Suprapubic skin (tissue), 4 donors: ENCODE measurements at regions not wholly inside any gene's neighbourhood (a gene's known extent, or its start where the extent isn't known, plus 50 kb on each side); places are given as distances from the start of the nearest gene placed in this dataset.

ENCODE experiments used
- DNase-seq, 2 donors: peaks; one replicate each; pipeline ENCODE4 v3.0.0-alpha.2; 2019; ENCODE audit warnings: low spot score in 2 of 2
- H3K27ac ChIP-seq: fragments of 200-600 bp; sonication (generic); one replicate; pipeline ENCODE4 v1.5.1; 2019
- H3K27me3 ChIP-seq: fragments of 200-600 bp; sonication (generic); one replicate; pipeline ENCODE4 v1.5.1; 2019
- H3K36me3 ChIP-seq: fragments of 200-600 bp; sonication (generic); one replicate; pipeline ENCODE4 v1.5.1; 2019
- H3K4me1 ChIP-seq: fragments of 200-600 bp; sonication (generic); one replicate; pipeline ENCODE4 v1.5.1; 2019
- H3K4me3 ChIP-seq: fragments of 200-600 bp; sonication (generic); one replicate; pipeline ENCODE4 v1.5.1; 2019; ENCODE audit warnings: mild to moderate bottlenecking
- H3K9me3 ChIP-seq: fragments of 200-600 bp; sonication (generic); one replicate; pipeline ENCODE4 v1.5.1; 2019
- CTCF ChIP-seq, 2 donors: fragments of 200-600 bp in 1 of 2; fragments of 450-650 bp in 1 of 2; sonication (generic) in 1 of 2; IDR thresholded peaks; one replicate each; pipeline ENCODE4 v1.5.1; 2016 to 2019; ENCODE audit warnings: antibody characterized with exemption in 2 of 2, mild to moderate bottlenecking in 1 of 2, moderate library complexity in 1 of 2
- EP300 ChIP-seq: sonication (generic); formaldehyde crosslinking; IDR thresholded peaks from one replicate; pipeline ENCODE4 v1.6.1; 2017; ENCODE audit warnings: antibody characterized with exemption
- POLR2A ChIP-seq, 2 donors: fragments of 450-650 bp; IDR thresholded peaks; one replicate each; pipeline ENCODE4 v1.6.1; 2017; ENCODE audit warnings: antibody characterized with exemption in 2 of 2, mild to moderate bottlenecking in 2 of 2, moderate library complexity in 2 of 2
- POLR2AphosphoS5 ChIP-seq, 3 donors: sonication (generic); formaldehyde crosslinking; IDR thresholded peaks; one replicate each; pipeline ENCODE4 v1.6.1; 2017; ENCODE audit warnings: antibody characterized with exemption in 3 of 3
- whole genome bisulfite sequencing: methylation state at CpG from one replicate; pipeline ENCODE4 v1.1.5; 2018; 5-methylcytosine and 5-hydroxymethylcytosine counted together

DNA sequence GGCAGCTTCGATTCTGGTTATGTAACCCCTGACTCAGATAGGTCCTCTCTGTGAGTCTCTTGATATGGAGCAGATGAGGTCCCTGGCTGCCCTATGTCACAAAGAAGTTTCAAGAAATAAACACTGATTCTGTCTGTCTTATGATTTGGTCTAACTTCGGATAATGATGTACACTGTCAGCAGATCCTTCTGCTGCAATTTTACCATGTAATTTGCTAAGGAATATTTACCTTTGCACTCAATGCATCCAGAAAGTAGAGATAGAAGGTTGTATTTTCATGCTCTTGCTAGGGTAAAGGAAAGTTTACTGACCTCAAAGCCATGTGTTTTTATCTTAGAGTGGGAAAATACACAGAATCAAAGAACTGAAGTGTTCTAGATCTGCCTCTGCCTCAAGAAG lies 98.2 kb downstream of the KLF5 start:
- TF ChIP-seq POLR2AphosphoS5 (IDR thresholded peaks at IDR 0.05) (no peak), POLR2A (IDR thresholded peaks at IDR 0.05) (no peak), EP300 (no peak), CTCF (IDR thresholded peaks at IDR 0.05) (no peak)
- Histone ChIP-seq H3K4me3 (no peak overlapping the region), H3K27me3 (no peaks in the 10 kb centered on the region), H3K36me3 (no peaks in the 10 kb centered on the region), H3K27ac (no peak overlapping the region), H3K9me3 (peaks cover 7% of the 10 kb centered on the region), H3K4me1 (no peaks in the 10 kb centered on the region)
- DNase-seq, result no peak
- 72% methylated on average over 2 of the region's 2 CpGs for WGBS

DNA sequence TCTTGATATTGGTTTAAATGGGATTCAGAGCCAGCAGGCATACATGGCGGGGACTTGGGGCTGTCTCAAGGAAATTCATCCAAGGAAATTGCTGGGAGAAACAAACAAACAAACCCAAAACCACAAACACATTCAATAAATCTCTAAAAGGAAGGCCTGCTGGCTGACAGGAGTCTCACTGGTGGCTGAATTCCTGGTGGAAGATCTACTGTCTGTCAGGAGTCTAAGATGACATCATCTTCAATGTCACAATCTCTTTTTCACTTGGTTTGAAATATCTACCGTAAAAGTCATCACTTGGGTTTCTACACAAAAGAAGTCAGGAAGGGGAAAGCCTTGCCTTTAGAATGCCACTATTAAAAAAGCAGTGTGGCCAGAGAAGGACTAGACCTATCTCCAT lies 87.9 kb downstream of the KLF5 start:
- TF ChIP-seq POLR2AphosphoS5 (IDR thresholded peaks at IDR 0.05) (no peak), EP300 (no peak), CTCF (IDR thresholded peaks at IDR 0.05) (no peak), POLR2A (IDR thresholded peaks at IDR 0.05) (no peak)
- 74% methylated on average over 2 of the region's 2 CpGs for WGBS
- H3K4me3 ChIP-seq, result no peak overlapping the region

DNA sequence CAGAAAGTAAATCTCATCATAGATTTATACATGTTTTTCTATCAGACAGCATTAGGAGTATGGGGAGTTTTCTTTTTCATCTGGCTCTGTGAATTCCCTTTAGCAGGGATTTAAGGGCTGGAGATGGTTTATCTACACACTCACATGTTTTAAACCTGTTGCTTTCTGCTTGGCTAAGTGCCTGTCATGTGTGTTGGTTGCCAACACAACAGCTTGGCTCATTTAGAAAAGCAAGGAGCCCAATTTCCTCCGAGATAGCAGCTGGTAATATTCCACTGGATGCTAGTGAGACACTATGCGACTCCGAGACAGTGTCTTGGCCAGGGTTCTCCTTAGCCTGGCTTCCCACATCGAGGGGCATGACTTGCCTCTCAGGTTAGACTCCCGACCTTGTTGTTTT lies 83.3 kb downstream of the KLF5 start:
- Histone ChIP-seq H3K36me3 (no peaks in the 10 kb centered on the region), H3K4me1 (peaks cover 10% of the 10 kb centered on the region), H3K9me3 (no peaks in the 10 kb centered on the region), H3K27me3 (no peaks in the 10 kb centered on the region), H3K4me3 (no peak overlapping the region), H3K27ac (no peak overlapping the region)
- no peak for DNase-seq
- WGBS, result 12% methylated on average over 5 of the region's 5 CpGs
- TF ChIP-seq CTCF (IDR thresholded peaks at IDR 0.05) (no peak), POLR2AphosphoS5 (IDR thresholded peaks at IDR 0.05) (no peak), EP300 (no peak), POLR2A (IDR thresholded peaks at IDR 0.05) (no peak)

More for the DNA sequence above, 87.9 kb downstream of the KLF5 start:
- Histone ChIP-seq H3K9me3 (no peaks in the 10 kb centered on the region), H3K36me3 (no peaks in the 10 kb centered on the region), H3K27ac (no peak overlapping the region), H3K4me1 (peaks cover 5% of the 10 kb centered on the region), H3K27me3 (no peaks in the 10 kb centered on the region)
- no peak for DNase-seq

DNA sequence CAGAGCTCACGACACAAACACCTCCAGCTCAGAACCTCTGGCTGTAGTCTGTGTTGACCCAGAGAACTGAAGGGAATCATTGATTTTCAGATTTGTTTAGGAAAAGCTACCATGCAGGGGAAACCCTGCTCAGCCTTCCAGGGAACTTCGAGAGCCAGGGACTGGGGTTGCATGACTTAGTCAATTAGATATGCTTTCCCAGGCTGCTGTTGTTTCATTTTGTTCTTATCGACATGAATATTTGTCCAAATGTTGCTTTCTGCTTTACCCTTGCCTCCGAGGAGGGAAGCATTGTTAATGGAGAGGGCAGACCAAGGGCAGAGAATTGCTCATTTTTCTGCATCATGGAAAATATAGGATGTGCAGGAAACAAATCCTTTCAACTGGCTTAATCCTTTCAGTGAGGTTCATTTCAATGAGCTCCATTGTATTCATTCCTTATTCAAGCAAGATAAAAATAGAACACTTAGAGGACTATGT lies 82.5 kb downstream of the KLF5 start:
- H3K4me3 ChIP-seq, result no peak overlapping the region
- 48% methylated on average over 4 of the region's 4 CpGs for WGBS
- H3K9me3 ChIP-seq, result no peaks in the 10 kb centered on the region
- H3K27ac ChIP-seq, result no peak overlapping the region
- H3K36me3 ChIP-seq, result no peaks in the 10 kb centered on the region
- no peak for DNase-seq
- H3K4me1 ChIP-seq, result peaks cover 10% of the 10 kb centered on the region
- TF ChIP-seq POLR2AphosphoS5 (IDR thresholded peaks at IDR 0.05), result no peak
- no peak for TF ChIP-seq CTCF (IDR thresholded peaks at IDR 0.05)
- no peak for TF ChIP-seq POLR2A (IDR thresholded peaks at IDR 0.05)
- TF ChIP-seq EP300, result no peak
- no peaks in the 10 kb centered on the region for H3K27me3 ChIP-seq

GRCh38 chr13:73140801-73141200 lies 82.0 kb downstream of the KLF5 start:
- no peaks in the 10 kb centered on the region for H3K36me3 ChIP-seq

More at GRCh38 chr13:73140801-73141200, 82.0 kb downstream of the KLF5 start:
- DNase-seq, result no peak
- Histone ChIP-seq H3K4me1 (peaks cover 10% of the 10 kb centered on the region), H3K27ac (no peak overlapping the region), H3K4me3 (no peak overlapping the region), H3K9me3 (no peaks in the 10 kb centered on the region), H3K27me3 (no peaks in the 10 kb centered on the region)
- WGBS, result 83% methylated on average over 2 of the region's 2 CpGs
- TF ChIP-seq EP300 (no peak), POLR2A (IDR thresholded peaks at IDR 0.05) (no peak), CTCF (IDR thresholded peaks at IDR 0.05) (no peak), POLR2AphosphoS5 (IDR thresholded peaks at IDR 0.05) (no peak)
